GM12878 (cell line): ENCODE measurements at regions not wholly inside any gene's neighbourhood (a gene's known extent, or its start where the extent isn't known, plus 50 kb on each side); places are given as distances from the start of the nearest gene placed in this dataset.

Experiments
- CHD4 ChIP-seq: fragments of 200-600 bp; sonication (generic); IDR thresholded peaks from 2 replicates; pipeline ENCODE4 v1.6.1; 2016; ENCODE audit warnings: mild to moderate bottlenecking
- DPF2 ChIP-seq: fragments of 450-650 bp; IDR thresholded peaks from 2 replicates; pipeline ENCODE4 v1.6.1; 2017; ENCODE audit warnings: mild to moderate bottlenecking
- GABPA ChIP-seq: IDR thresholded peaks from 2 replicates; pipeline ENCODE4 v1.6.1; 2014; ENCODE audit warnings: antibody characterized with exemption, low read depth, mild to moderate bottlenecking, inconsistent platforms
- HDAC6 ChIP-seq: fragments of 200-600 bp; sonication (generic); IDR thresholded peaks from one replicate; pipeline ENCODE4 v1.8.0; 2017; ENCODE audit warnings: antibody characterized with exemption; ENCODE audit not compliant: unreplicated experiment
- KAT2A ChIP-seq: conservative IDR thresholded peaks from 2 replicates; pipeline ENCODE4 v1.6.1; 2011; ENCODE audit warnings: low read depth, low read length; ENCODE audit not compliant: control insufficient read depth
- MYC ChIP-seq: IDR thresholded peaks from 2 replicates; pipeline ENCODE4 v1.6.1; 2011; ENCODE audit warnings: mild to moderate bottlenecking, low read length, moderate library complexity, inconsistent platforms; ENCODE audit not compliant: insufficient read depth, insufficient replicate concordance, insufficient read length, severe bottlenecking
- SPI1 ChIP-seq: IDR thresholded peaks from 2 replicates; pipeline ENCODE4 v1.6.1; 2011; ENCODE audit warnings: low read depth, mild to moderate bottlenecking, low read length, moderate library complexity, borderline replicate concordance; ENCODE audit not compliant: insufficient read depth
- TCF3 ChIP-seq: IDR thresholded peaks from 2 replicates; pipeline ENCODE4 v1.6.1; 2012; ENCODE audit warnings: low read depth, mild to moderate bottlenecking, low read length, borderline replicate concordance; ENCODE audit not compliant: insufficient read depth
- WRNIP1 ChIP-seq: IDR thresholded peaks from 2 replicates; pipeline ENCODE4 v1.6.1; 2011; ENCODE audit warnings: low read depth, low read length, improper control_type of control experiment, borderline replicate concordance
- TF ChIP-seq, protein P1 (sequence below): IDR thresholded peaks from 2 replicates; pipeline ENCODE4 v1.6.1; 2012; ENCODE audit warnings: low read depth, low read length, improper control_type of control experiment
- TF ChIP-seq, protein P2 (sequence below): IDR thresholded peaks from 2 replicates; pipeline ENCODE4 v1.6.1; 2012; ENCODE audit warnings: mild to moderate bottlenecking, low read depth, low read length

DNA sequence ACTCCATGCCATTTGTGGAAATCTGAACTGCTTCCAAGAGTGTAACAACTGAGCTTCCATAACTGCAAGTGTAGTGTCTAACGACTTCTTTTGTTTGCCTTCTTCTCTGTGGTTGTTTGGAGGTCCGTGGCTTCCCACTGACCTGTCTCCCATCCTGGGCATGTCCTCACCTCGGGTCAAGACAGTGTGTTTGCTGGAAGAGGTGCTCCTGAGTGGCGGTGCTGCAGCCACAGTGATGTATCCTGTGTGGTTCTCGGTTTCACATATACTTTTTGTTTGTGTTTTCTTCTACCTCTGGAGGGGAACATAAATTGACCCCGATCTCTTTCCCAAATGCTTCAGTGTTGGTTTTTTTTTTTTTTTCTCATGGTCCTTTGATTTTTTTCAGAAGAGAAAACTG, 84.7 kb upstream of the NPVF start (continued):
- TF ChIP-seq, protein P1, sequence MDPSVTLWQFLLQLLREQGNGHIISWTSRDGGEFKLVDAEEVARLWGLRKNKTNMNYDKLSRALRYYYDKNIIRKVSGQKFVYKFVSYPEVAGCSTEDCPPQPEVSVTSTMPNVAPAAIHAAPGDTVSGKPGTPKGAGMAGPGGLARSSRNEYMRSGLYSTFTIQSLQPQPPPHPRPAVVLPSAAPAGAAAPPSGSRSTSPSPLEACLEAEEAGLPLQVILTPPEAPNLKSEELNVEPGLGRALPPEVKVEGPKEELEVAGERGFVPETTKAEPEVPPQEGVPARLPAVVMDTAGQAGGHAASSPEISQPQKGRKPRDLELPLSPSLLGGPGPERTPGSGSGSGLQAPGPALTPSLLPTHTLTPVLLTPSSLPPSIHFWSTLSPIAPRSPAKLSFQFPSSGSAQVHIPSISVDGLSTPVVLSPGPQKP, result no peak
- TF ChIP-seq SPI1, result no peak
- TF ChIP-seq HDAC6, result no peak
- TF ChIP-seq DPF2, result no peak
- no peak for TF ChIP-seq CHD4
- TF ChIP-seq WRNIP1, result no peak
- no peak for TF ChIP-seq KAT2A
- TF ChIP-seq TCF3, result no peak
- TF ChIP-seq GABPA, result no peak
- no peak for TF ChIP-seq MYC
- TF ChIP-seq, protein P2, sequence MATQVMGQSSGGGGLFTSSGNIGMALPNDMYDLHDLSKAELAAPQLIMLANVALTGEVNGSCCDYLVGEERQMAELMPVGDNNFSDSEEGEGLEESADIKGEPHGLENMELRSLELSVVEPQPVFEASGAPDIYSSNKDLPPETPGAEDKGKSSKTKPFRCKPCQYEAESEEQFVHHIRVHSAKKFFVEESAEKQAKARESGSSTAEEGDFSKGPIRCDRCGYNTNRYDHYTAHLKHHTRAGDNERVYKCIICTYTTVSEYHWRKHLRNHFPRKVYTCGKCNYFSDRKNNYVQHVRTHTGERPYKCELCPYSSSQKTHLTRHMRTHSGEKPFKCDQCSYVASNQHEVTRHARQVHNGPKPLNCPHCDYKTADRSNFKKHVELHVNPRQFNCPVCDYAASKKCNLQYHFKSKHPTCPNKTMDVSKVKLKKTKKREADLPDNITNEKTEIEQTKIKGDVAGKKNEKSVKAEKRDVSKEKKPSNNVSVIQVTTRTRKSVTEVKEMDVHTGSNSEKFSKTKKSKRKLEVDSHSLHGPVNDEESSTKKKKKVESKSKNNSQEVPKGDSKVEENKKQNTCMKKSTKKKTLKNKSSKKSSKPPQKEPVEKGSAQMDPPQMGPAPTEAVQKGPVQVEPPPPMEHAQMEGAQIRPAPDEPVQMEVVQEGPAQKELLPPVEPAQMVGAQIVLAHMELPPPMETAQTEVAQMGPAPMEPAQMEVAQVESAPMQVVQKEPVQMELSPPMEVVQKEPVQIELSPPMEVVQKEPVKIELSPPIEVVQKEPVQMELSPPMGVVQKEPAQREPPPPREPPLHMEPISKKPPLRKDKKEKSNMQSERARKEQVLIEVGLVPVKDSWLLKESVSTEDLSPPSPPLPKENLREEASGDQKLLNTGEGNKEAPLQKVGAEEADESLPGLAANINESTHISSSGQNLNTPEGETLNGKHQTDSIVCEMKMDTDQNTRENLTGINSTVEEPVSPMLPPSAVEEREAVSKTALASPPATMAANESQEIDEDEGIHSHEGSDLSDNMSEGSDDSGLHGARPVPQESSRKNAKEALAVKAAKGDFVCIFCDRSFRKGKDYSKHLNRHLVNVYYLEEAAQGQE, result no peak
